ENCODE measurements at regions not wholly inside any gene's neighbourhood (a gene's known extent, or its start where the extent isn't known, plus 50 kb on each side); places are given as distances from the start of the nearest gene placed in this dataset.

DNA sequence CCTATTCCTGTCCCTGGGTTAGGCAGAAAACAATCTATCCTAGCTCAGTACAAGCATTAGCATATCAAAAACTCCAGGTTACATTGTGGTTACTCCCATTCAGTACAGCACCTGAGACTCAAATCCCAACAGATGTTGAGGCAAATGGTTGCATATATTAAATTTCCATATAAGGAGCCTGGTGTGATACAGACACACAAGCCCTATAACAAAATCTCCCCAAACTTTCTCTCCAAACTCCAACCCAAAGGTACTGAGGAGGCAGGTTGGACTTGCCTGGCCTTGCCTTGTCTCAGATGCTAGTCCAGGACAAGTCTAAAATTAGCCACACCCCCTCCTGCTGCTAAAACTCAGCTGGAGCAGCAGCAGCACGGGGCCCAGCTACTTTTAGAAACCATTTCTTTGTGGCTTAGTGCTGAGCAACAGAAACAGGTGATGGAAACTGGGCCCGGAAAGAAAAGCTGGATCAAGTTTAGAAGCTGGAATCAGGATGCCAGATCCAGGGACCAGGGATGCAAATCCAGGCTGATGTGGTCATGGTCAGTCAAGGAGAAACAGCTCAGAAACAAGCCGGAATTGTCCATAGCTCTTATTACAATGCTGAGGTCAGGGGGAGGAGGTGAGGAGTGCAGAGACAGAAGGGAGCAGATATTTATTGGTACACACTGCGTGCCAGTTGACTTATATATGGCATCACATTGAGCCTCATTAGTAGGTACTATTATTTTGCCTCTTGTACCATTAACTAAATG is 73.7 kb upstream of the AMOTL1 start (continued):
- TF ChIP-seq, protein P1, sequence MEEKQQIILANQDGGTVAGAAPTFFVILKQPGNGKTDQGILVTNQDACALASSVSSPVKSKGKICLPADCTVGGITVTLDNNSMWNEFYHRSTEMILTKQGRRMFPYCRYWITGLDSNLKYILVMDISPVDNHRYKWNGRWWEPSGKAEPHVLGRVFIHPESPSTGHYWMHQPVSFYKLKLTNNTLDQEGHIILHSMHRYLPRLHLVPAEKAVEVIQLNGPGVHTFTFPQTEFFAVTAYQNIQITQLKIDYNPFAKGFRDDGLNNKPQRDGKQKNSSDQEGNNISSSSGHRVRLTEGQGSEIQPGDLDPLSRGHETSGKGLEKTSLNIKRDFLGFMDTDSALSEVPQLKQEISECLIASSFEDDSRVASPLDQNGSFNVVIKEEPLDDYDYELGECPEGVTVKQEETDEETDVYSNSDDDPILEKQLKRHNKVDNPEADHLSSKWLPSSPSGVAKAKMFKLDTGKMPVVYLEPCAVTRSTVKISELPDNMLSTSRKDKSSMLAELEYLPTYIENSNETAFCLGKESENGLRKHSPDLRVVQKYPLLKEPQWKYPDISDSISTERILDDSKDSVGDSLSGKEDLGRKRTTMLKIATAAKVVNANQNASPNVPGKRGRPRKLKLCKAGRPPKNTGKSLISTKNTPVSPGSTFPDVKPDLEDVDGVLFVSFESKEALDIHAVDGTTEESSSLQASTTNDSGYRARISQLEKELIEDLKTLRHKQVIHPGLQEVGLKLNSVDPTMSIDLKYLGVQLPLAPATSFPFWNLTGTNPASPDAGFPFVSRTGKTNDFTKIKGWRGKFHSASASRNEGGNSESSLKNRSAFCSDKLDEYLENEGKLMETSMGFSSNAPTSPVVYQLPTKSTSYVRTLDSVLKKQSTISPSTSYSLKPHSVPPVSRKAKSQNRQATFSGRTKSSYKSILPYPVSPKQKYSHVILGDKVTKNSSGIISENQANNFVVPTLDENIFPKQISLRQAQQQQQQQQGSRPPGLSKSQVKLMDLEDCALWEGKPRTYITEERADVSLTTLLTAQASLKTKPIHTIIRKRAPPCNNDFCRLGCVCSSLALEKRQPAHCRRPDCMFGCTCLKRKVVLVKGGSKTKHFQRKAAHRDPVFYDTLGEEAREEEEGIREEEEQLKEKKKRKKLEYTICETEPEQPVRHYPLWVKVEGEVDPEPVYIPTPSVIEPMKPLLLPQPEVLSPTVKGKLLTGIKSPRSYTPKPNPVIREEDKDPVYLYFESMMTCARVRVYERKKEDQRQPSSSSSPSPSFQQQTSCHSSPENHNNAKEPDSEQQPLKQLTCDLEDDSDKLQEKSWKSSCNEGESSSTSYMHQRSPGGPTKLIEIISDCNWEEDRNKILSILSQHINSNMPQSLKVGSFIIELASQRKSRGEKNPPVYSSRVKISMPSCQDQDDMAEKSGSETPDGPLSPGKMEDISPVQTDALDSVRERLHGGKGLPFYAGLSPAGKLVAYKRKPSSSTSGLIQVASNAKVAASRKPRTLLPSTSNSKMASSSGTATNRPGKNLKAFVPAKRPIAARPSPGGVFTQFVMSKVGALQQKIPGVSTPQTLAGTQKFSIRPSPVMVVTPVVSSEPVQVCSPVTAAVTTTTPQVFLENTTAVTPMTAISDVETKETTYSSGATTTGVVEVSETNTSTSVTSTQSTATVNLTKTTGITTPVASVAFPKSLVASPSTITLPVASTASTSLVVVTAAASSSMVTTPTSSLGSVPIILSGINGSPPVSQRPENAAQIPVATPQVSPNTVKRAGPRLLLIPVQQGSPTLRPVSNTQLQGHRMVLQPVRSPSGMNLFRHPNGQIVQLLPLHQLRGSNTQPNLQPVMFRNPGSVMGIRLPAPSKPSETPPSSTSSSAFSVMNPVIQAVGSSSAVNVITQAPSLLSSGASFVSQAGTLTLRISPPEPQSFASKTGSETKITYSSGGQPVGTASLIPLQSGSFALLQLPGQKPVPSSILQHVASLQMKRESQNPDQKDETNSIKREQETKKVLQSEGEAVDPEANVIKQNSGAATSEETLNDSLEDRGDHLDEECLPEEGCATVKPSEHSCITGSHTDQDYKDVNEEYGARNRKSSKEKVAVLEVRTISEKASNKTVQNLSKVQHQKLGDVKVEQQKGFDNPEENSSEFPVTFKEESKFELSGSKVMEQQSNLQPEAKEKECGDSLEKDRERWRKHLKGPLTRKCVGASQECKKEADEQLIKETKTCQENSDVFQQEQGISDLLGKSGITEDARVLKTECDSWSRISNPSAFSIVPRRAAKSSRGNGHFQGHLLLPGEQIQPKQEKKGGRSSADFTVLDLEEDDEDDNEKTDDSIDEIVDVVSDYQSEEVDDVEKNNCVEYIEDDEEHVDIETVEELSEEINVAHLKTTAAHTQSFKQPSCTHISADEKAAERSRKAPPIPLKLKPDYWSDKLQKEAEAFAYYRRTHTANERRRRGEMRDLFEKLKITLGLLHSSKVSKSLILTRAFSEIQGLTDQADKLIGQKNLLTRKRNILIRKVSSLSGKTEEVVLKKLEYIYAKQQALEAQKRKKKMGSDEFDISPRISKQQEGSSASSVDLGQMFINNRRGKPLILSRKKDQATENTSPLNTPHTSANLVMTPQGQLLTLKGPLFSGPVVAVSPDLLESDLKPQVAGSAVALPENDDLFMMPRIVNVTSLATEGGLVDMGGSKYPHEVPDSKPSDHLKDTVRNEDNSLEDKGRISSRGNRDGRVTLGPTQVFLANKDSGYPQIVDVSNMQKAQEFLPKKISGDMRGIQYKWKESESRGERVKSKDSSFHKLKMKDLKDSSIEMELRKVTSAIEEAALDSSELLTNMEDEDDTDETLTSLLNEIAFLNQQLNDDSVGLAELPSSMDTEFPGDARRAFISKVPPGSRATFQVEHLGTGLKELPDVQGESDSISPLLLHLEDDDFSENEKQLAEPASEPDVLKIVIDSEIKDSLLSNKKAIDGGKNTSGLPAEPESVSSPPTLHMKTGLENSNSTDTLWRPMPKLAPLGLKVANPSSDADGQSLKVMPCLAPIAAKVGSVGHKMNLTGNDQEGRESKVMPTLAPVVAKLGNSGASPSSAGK (IDR thresholded peaks at IDR 0.05), result no peak
- no peak for TF ChIP-seq ZNF124 (CRISPR knock-in tag; IDR thresholded peaks at IDR 0.05)
- no peak for TF ChIP-seq KDM5B (IDR thresholded peaks at IDR 0.05; ENCODE audit: insufficient replicate concordance, low read depth, low read length)
- TF ChIP-seq ZNF217 (CRISPR knock-in tag; IDR thresholded peaks at IDR 0.05), result no peak
- no peak for TF ChIP-seq HDAC6 (IDR thresholded peaks at IDR 0.05; ENCODE audit: low read depth, low read length)
- no peak for TF ChIP-seq POLR2AphosphoS2 (IDR thresholded peaks at IDR 0.05; ENCODE audit: low read length)

All from K562 (cell line).